ENCODE measurements at regions not wholly inside any gene's neighbourhood (a gene's known extent, or its start where the extent isn't known, plus 50 kb on each side); places are given as distances from the start of the nearest gene placed in this dataset.
"Not testable (repeated sequence)": the region's sequence is repeated elsewhere in the genome, so short reads cannot be mapped to it uniquely, and the experiment has no call there.

DNA sequence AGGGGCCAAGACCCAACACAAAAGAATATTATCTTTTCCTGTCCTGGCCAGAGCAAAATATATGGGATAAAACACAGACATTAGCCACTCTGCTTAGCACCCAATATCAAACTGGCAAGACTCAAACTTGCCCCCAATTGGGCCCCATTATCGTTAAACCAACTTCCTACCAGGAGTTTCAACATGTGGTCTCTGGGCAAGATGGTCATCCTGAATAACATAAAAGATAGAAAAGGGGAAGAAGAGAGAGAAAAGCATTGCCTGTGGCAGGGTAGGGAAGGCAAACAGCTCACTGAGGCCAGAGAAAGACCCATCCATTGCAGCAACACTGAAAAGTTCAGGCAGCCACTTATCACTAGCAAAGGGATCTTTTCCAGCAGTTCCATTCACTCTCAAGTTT is 502.1 kb downstream of the KIF2B start:
- no peaks in the 10 kb centered on the region for H3K36me3 ChIP-seq
- intact Hi-C loops (cut with DNase I), result no loop called here
- ATAC-seq (no peak), DNase-seq (no peak)
- no peaks in the 10 kb centered on the region for H3K9me3 ChIP-seq
- WGBS (ENCODE audit: insufficient coverage, low coverage, low lambda C conversion rate, missing lambda C conversion rate), result 50% methylated on average over 1 of the region's 1 CpG
- no peaks in the 10 kb centered on the region for H3K4me1 ChIP-seq
- no peak for TF ChIP-seq POLR2A (IDR thresholded peaks at IDR 0.05)
- no peak overlapping the region for H3K27ac ChIP-seq
- no peak overlapping the region for H3K4me3 ChIP-seq
- H3K27me3 ChIP-seq, result no peaks in the 10 kb centered on the region

- WGBS (ENCODE audit: insufficient coverage, low coverage, low lambda C conversion rate, missing lambda C conversion rate), result 17% methylated on average over 1 of the region's 1 CpG
- no peak for TF ChIP-seq POLR2A (IDR thresholded peaks at IDR 0.05)
- TF ChIP-seq CTCF (IDR thresholded peaks at IDR 0.05), result no peak
- Histone ChIP-seq H3K9me3 (no peaks in the 10 kb centered on the region), H3K36me3 (no peaks in the 10 kb centered on the region), H3K27me3 (no peaks in the 10 kb centered on the region), H3K4me3 (no peak overlapping the region), H3K4me1 (no peaks in the 10 kb centered on the region), H3K27ac (no peak overlapping the region)
- DNase-seq (no peak), ATAC-seq (no peak)
- intact Hi-C loops (cut with DNase I), result no loop called here
Observed at GRCh38 chr17:54339731-54340130, 517.0 kb downstream of the KIF2B start.

DNA sequence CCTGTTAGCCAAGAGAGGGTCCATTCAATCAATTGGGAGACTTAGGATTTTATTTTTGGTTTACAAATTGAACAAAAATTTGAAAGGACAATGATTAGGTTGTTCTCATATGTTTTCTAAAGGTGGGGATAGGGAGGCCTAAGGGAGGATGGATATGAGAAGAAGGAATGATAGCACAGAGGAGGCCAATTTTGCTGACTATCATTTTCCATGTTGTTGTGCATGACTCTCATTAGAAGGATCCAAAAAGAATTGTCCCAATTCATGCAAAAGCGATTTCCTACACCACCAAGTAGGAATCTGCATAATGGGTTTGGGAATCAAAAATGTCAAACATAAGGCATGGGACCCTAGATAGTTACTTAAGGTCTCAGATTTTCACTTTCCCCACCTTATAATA is 524.8 kb downstream of the KIF2B start:
- no peak overlapping the region for H3K27ac ChIP-seq
- ATAC-seq, result no peak
- WGBS (ENCODE audit: insufficient coverage, low coverage, low lambda C conversion rate, missing lambda C conversion rate), result 80% methylated on average over 1 of the region's 1 CpG
- no peak for DNase-seq
- TF ChIP-seq CTCF (IDR thresholded peaks at IDR 0.05) (no peak), POLR2A (IDR thresholded peaks at IDR 0.05) (no peak)
- H3K4me1 ChIP-seq, result no peaks in the 10 kb centered on the region
- no peaks in the 10 kb centered on the region for H3K9me3 ChIP-seq
- H3K27me3 ChIP-seq, result no peaks in the 10 kb centered on the region
- no peak overlapping the region for H3K4me3 ChIP-seq
- intact Hi-C loops (cut with DNase I), result no loop called here
- no peaks in the 10 kb centered on the region for H3K36me3 ChIP-seq

DNA sequence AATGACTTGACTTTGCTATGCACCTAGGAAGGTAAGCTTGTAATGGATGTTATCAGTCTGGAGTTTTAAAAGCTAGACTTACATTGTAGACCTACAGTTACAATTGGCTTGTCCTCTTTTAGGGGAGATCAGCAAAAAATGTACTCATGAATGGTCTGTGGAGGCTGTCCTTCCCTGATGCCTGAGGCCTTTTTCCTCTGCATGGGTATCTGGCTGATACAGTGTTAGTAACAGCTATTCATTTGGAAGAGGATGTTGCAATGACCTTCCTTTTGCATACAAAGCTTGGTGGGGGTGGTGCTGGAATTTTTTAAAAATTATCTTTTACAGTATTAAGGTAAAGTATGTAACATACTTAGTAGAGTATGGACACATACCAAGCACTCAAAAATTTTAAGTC is 525.5 kb downstream of the KIF2B start:
- no peak overlapping the region for H3K27ac ChIP-seq
- no peak overlapping the region for H3K4me3 ChIP-seq
- H3K36me3 ChIP-seq, result no peaks in the 10 kb centered on the region
- no peaks in the 10 kb centered on the region for H3K4me1 ChIP-seq
- ATAC-seq (no peak), DNase-seq (no peak)
- H3K9me3 ChIP-seq, result no peaks in the 10 kb centered on the region
- intact Hi-C loops (cut with DNase I), result no loop called here
- no peaks in the 10 kb centered on the region for H3K27me3 ChIP-seq
- TF ChIP-seq CTCF (IDR thresholded peaks at IDR 0.05) (no peak), POLR2A (IDR thresholded peaks at IDR 0.05) (no peak)

DNA sequence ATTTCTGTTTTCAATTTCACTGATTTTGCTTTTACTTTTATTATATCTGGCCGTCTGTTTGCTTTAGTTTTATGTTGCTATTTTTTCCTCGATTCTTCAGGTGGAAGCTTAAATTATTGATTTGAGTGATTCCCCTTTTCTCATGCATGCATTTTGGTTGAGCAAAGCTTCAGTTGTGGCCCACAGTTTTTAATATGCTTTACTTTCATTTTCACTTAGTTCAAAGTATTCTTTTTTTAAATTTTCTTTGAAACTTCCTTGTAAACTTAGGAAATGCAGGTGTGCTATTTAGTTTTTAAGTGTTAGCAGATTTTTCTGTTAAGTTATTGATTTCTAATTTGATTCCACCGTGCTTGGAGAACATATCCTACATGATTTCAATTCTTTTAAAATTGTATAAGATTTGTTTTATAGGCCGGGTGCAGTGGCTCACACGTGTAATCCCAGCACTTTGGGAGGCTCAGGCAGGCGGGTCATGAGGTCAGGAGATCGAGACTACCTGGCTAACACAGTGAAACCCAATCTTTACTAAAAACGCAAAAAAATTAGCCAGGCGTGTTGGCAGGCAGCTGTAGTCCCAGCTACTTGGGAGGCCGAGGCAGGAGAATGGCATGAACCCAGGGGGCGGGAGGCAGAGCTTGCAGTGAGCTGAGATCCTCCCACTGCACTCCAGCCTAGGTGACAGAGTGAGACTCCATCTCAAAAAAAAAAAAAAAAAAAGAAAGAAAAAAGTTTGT is 531.2 kb downstream of the KIF2B start:
- DNase-seq (no peak), ATAC-seq (no peak)
- H3K4me1 ChIP-seq, result no peaks in the 10 kb centered on the region
- H3K36me3 ChIP-seq, result no peaks in the 10 kb centered on the region
- WGBS (ENCODE audit: insufficient coverage, low coverage, low lambda C conversion rate, missing lambda C conversion rate), result 74% methylated on average over 11 of the region's 11 CpGs
- H3K4me3 ChIP-seq, result no peak overlapping the region
- H3K27me3 ChIP-seq, result no peaks in the 10 kb centered on the region
- intact Hi-C loops (cut with DNase I), result no loop called here
- H3K27ac ChIP-seq, result no peak overlapping the region
- H3K9me3 ChIP-seq, result no peaks in the 10 kb centered on the region
- TF ChIP-seq CTCF (IDR thresholded peaks at IDR 0.05) (no peak), POLR2A (IDR thresholded peaks at IDR 0.05) (no peak)

DNA sequence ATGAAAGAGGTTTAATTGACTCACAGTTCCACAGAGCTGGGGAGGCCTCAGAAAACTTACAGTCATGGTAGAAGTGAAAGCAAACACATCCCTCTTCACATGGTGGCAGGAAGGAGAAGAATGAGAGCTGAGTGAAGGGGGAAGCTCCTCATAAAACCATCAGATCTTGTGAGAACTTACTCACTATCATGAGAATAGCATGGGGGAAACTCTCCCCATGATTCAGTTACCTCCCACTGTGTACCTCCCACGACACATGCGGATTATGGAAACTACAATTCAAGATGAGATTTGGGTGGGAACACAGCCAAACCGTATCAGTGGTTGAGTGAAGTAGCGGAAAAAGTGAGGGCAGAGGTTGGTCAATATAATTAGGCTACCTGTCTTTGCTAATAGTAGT is 538.3 kb downstream of the KIF2B start:
- intact Hi-C loops (cut with DNase I); DNase-seq; H3K9me3 ChIP-seq; H3K4me1 ChIP-seq; H3K27ac ChIP-seq; ATAC-seq; H3K27me3 ChIP-seq; H3K36me3 ChIP-seq; H3K4me3 ChIP-seq: not testable (repeated sequence)
- WGBS (ENCODE audit: insufficient coverage, low coverage, low lambda C conversion rate, missing lambda C conversion rate), result 34% methylated on average over 4 of the region's 4 CpGs

Measured in right lobe of liver (tissue), 6 donors.